GM19452 (cell line): ENCODE measurements at regions not wholly inside any gene's neighbourhood (a gene's known extent, or its start where the extent isn't known, plus 50 kb on each side); places are given as distances from the start of the nearest gene placed in this dataset.
A peak's percentile ranks its signal among the peaks of the same experiment; 100 is the strongest.
"Not testable (repeated sequence)": the region's sequence is repeated elsewhere in the genome, so short reads cannot be mapped to it uniquely, and the experiment has no call there.

Experiments used
- ATAC-seq: cut with Tn5 transposase; IDR thresholded peaks from one replicate; pipeline ENCODE4 v1.9.1; 2021; ENCODE audit not compliant: unreplicated experiment

DNA sequence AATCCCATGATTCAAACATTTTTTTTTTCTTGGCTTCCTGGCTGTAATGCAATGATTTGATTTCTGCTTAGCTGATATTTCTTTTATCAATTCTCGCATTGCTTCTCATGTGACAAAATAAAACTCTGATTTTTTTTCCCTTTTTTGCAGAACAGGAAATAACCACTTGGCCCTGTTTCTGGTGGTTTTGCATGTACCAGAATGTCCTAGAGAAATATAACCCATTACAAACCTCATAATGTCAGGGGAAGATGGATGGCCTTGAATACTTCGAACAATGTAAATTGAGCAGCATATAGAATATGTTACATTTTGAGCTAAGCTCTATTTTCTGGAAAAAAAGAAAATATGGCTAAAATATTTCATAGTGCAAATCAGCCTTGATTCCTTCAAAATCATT, 275.6 kb downstream of the RAP2B start:
- no peak for ATAC-seq

DNA sequence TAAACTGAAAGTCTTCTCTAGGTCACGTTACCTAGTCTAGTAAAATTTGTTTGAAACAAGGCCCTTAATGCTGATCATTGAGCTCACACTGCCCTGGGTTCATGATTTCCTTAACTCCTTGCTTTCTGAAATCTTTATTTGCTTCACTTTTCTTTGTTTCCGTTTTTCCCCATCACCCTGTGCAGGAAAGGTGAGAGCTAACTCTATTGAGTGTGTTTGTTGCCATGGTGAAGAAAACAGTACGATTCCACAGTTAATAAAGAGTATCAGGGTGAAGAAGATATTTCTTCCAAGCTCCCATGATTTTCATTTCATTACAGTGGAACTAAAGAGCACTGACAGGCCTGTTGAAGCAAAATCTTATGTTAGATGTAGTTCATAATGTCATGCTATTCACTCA, 276.2 kb downstream of the RAP2B start:
- no peak for ATAC-seq

DNA sequence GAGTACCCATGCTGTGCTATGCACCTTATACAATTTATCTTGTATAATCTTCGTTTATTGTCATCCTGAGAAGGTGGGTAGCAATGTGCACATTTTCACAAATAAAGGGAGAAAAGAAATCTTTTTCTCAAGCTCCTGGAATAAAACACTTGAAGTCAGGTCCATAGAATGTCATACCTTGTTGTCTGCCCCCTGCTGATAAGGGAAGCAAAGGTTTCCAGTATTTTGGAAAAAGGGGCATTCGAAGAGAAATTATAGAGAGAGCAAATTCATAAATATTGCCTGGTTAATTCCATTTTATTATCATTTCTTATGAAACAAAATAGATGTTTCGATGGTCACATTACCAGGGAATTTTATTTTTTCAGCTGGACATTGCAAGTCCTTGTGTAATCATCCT, 277.8 kb downstream of the RAP2B start:
- ATAC-seq = no peak

DNA sequence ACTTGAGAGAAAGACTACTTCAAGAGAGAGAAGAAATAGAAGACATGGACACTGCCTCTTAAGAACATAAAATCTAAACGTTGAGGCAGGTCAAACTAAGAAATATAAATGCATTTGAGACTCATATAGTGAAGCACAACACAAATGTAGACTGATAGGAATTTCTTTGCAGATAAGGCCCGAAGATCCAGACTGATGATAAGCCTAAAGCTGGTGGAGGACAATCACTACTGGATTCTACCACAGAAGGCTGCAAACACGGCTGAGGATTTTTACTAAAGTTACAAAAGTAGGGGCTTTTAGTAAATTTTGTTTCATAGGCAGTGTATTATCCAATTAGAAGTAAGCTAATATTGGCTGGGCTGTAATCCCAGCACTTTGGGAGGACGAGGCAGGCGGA, 278.3 kb downstream of the RAP2B start:
- ATAC-seq = no peak

DNA sequence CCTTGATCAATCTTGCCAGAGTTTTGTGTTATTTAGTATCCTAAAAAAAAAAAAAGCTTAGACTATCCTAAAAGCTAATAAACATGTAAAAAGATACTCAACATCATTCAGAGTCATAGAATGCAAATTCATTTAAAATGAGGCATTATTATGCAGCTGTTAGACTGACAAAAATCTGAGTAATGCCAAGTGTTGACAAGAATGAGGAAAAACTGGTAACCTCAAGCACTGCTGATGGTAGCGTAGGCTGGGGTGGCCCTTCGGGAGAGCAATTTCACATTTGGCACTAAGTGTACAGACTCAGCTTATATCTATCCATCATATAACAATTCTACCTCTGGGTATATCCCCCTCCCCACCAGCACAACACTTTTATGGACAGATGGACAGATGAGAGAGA, 280.4 kb downstream of the RAP2B start:
- no peak for ATAC-seq

DNA sequence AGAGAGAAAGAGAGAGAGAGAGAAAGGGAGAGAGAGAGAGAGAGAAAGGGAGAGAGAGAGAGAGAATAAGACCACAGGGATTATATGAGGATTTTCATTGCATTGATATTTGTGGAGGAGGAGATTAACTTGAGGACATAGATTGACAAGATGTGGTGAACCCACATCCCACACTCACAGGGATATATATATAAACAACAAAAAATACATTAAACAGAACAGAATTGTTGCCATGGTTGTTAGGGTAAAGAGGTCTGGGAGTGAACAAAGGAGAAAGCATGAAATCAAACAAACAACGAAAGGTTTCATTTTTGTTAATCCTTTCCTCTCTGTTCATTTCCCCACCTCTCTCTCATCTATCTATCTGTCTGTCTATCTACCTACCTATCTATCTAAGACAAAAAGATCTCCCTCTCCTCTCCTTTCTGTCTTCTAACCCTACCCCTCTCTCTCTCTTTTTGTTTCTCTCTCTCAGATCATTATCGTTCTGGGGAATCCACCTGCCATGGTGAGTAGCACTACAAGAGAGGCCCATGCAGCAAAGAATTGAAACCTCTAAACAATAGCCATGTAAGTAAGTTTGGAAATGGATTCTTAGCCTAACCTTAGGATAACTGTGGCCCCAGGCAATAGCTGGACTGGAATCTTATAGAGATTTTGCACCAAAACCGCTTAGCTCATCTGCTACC, 280.9 kb downstream of the RAP2B start:
- no peak for ATAC-seq

DNA sequence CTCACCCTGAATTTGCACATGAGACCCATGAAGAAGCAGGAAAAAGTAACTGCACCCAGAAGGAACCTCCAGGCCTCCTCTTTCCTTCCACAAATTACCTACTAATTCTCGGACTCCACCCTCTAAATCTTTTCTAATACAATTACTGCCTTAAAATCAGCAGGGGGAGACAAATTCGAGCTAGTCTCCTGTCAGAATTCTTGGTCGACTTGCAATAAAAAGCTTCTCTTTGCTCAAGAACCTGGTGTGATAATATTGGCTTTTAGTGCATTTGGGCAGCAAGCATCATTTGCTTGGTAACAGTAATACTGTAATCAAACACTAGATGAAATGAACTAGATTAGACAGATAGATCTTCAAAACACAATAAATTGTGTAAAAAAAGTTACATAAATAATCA, 281.9 kb downstream of the RAP2B start:
- ATAC-seq = no peak

DNA sequence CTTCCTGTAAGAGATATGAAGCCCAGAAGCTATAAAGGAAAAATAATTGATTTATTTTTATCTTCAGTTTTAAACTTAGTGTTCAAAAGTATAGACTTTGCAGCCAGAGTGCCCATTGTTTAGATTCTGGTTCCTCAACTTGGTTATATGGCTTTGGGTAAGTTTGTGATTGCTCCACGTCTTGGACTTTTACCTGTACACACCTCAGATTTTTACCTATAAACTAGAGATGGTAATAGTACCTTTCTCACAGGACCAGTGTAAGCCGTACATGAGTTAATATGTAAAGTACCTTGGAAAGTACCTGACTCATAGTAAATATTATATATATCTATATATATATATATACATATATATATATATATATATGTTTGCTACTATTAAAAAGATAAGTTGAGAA, 283.8 kb downstream of the RAP2B start:
- ATAC-seq = no peak

DNA sequence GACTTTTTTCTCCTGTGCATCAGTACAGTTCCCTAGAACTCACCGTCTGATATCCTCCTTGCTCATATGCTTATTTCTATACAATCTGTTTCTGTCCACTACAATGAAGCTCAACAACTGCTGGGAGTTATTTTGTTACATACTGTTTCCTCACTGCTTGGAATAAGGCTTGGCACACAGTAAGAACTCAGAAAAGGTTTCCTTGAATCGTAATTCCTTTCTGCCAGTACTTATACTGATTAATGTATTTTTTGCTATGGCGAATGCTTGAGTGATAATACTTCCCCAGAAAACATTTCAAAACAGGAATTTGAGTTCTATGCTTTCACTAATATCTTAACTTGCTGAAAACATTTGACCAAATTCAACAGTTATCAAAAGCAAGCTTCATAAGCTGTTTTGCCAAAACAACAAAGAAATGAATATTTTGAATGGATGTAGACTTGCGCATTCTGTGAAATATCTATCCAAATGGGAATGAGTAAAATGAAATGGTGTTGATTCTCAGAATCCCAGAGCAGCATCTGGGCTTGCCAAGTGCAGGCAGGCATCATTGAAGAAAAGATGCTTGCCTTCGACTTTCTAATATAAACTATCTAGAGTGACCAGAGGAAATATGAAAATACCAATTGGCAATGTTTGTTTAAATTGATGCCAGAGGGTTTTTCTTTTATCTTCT, 286.3 kb downstream of the RAP2B start:
- ATAC-seq = no peak

DNA sequence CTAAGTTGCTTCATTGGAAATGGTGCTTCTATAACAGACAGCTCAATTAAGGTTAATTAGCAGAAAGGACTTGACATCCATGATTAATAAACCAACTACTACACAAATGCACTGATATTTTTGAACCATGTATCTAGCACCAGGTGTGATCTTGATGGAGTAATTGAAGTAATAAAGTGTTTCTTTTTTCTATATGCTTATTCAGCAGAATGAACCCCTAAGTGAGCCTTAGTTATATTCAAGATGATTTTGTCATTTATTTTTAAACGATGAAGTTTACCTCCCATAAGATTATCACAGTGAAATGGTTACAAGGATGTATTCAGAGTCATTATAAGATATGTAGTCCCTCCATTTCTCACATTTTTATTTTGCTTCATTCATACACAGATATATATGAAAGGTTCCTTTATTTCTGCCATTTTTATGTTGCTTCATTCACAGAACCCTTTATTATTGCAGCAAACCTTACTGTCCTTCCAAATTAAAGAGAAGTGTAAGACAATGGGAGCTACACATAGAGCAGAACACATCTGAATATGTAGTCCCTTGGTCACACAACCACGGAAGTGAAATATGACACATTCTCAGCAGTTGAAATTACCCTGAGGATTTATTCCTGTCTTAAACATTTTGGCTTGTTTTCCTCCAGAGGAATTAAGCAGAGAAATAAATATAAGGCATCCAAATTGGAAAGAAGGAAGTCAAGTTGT, 295.0 kb downstream of the RAP2B start:
- no peak for ATAC-seq

DNA sequence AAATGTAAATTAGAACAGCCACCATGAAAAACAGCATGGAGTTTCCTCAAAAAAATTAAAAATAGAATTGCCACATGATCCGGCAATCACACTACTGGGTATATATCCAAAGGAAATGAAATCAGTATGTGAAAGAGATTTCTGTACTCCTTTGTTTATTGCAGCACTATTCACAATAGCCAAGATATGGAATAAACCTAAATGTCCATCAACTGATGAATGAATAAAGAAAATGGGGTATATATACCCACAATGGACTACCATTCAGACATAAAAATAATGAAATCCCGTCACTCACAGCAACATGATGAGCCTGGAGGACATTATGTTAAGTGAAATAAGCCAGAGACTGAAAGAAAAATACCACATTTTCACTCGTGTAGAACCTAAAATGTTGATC, 296.9 kb downstream of the RAP2B start:
- ATAC-seq = no peak

DNA sequence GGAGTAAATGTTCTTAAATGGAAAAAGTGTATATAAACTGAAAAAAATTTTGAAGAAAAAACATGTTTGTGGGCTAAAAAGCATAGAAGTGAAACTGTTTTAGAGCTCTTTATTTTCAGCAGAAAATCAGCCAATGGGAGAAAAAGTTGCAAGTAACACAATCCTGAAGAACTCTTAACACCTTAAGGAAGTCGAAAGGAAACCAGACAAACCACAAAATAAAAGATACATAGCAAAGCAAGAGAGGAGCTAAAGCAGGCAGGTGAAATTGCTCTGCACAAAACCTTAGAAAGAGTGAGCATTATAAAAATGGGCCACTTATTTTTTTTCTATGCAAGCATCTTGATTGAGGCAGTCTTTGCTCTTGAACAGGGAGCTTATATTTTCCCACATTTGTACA, 300.5 kb downstream of the RAP2B start:
- ATAC-seq = no peak

DNA sequence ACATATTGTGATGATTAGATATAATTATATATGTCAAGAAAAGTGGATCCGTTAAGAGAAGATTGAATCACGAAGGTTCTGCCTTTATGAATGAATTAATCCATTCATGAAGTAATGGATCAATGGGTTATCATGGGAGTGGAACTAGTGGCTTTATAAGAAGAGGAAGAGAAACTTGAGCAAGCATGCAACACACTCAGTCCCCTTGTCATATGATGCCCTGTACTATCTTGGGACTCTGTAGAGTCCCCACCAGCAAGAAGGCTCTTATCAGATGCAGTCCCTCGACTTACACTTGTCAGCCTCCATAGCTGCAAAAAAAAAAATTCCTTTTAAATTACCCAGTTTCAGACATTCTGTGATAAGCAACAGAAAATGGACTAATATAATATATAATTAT, 301.9 kb downstream of the RAP2B start:
- ATAC-seq = peak; percentile 74

DNA sequence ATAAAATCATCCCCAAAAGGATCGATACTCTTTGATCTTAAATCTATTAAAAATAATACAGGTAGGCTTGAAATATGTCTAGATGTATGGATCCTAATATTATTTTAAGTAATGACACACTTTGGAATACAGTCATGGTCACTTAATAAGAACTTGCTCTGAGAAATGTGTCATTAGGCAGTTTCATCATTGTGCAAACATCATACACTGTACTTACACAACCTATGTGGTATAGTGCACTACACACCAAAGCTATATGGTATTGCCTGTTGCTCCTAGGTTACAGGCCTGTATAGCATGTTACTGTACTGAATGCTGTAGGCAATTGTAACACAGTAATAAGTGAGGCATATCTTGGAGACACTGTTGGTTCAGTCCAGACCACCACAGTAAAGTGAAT, 307.1 kb downstream of the RAP2B start:
- ATAC-seq = no peak

DNA sequence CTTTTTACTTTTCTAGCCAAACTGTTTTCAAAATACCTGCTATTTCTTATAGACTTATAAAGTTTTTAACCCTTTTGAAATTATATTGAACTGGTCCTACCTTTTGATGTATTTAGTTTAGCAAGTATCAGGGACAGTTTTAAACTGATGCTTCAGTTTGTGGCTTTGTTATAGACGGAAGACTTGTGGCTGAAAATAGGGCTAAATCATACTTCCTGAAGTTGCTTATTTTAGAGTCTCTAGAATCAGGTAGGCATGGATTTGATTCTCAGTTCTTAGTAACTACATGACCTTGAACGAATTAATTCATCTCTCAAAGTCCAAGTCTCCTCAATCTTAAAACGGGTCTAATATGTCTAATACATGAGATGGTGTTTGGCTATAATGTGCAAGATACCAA, 322.8 kb downstream of the RAP2B start:
- no peak for ATAC-seq

DNA sequence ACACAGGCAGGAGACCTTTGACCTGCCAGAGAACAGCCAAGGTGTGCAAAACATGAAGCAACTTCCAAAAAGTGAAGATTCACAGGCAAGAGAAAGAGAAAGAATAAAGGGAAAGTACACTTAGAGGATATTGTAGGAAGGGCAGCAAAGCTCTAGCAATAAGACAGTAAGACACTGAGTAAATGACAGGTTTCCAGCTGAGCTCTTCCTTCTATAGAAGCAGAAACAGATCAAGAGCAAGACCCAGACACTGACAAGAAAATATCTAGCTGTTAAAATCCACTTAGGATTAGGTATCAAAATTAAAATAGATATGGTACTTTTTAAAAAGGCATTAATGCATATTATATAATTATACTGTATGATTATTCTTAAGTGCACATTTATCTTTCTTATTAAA, 333.4 kb downstream of the RAP2B start:
- ATAC-seq = no peak

DNA sequence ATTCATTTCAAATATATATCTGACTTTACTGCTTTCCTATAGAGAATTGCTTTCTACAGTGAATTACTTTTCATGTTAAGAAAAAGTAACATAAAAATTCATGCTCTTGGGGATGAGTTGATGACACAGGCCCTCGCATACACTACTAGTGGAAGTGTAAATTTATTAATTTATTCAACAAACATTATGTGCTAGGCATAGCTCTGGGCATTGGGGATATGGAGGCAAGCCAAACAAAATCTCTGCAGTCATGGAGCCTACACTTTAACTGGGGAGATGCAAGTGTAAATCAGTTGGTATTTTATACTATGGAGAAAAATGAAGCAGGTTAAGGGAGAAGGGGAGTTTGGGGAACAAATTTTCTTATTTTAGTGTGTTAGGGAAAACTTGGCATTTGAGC, 340.7 kb downstream of the RAP2B start:
- no peak for ATAC-seq

DNA sequence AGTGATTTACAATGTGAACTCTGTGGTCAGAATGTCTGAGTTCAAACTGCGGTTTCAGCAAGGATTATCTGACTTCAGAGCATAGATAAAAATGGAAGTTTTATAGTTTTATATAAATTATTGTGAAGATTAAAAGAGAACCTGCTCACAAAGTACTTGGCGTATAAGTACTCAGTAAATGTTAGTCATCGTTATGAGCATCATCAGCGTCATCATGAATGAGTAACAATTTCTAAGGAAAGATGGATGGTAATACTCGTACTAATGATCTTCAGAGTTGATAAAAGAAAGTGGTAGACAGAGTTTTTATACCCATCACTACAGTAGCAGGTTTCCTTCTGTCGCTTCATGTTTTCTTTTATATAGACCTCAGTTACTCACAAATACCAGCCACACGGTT, 341.8 kb downstream of the RAP2B start:
- ATAC-seq = no peak

DNA sequence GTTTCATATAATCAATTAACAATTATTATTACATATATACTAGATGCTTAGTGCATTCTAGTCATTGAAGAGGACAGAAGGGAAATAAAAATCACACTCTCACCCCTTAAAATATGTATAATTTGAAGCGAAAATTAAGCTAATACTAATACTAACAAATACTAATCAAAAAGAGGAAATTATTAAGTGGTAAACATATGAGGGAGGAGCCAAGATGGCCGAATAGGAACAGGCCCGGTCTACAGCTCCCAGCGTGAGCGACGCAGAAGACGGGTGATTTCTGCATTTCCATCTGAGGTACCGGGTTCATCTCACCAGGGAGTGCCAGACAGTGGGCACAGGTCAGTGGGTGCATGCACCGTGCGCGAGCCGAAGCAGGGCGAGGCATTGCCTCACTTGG, 344.2 kb downstream of the RAP2B start:
- not testable (repeated sequence) for ATAC-seq

DNA sequence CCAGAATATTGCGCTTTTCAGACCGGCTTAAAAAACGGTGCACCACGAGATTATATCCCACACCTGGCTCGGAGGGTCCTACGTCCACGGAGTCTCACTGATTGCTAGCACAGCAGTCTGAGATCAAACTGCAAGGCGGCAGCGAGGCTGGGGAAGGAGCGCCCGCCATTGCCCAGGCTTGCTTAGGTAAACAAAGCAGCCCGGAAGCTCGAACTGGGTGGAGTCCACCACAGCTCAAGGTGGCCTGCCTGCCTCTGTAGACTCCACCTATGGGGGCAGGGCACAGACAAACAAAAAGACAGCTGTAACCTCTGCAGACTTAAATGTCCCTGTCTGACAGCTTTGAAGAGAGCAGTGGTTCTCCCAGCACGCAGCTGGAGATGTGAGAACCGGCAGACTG, 344.7 kb downstream of the RAP2B start:
- not testable (repeated sequence) for ATAC-seq

DNA sequence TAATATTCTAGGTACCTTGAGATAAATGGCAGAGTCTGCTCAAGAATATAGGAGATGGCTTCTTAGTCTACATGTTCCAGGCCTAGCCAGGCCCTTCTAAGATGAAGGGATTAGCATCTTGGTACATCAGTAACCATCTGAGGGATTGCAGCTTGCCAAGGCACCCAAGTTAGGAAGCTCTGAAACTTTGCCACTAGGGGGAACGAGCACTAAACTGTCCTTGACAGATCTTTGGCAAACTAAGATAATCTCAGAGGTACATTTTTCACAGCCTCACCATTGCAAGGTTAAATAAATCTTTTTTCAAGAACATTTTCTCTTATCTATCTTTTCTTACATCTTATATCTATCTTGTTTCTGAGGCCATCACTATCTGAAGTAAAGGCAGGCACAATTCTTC, 351.2 kb downstream of the RAP2B start:
- no peak for ATAC-seq

DNA sequence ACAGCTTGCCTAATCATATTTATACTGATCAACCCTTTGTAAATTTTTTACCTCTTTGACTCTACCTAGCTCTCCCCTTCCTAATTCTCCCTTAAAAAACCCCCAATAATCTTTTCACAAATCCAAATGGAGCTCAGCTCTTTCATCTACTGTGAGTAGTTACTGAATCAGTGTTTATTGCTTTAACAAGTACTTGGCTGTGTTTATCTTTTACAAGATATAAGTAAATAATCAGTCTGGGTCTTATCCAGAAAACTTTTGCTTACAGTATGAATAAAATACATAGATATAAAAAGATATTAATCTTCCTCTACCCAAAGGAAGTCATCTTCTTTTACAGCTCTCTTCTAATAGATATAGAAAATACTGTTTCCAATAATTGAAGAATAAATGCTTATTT, 366.4 kb downstream of the RAP2B start:
- no peak for ATAC-seq
